GM12878 (cell line): ENCODE measurements at regions not wholly inside any gene's neighbourhood (a gene's known extent, or its start where the extent isn't known, plus 50 kb on each side); places are given as distances from the start of the nearest gene placed in this dataset.

Source experiments
- ATAC-seq: fragments of 200-7000 bp; cut with Tn5 transposase; 3 replicates; pipeline ENCODE4 v1.9.1; 2020; ENCODE audit warnings: mild to moderate bottlenecking, moderate library complexity
- BruUV-seq: library from RNA; stranded (reverse); fragments of 400-500 nt; replicated peaks from 2 replicates; lab custom pipeline; 2021; lab: Mats Ljungman, UMichigan
- CTCF ChIA-PET: fragments of 300-600 bp; sonication (Branson Sonifier 250); formaldehyde crosslinking; extraction: SDS; loops from one replicate; lab custom pipeline; 2021; ENCODE audit warnings: inconsistent platforms; lab: Yijun Ruan, JAX
- POLR2A ChIA-PET: fragments of 350-600 bp; formaldehyde crosslinking; extraction: SDS; loops from one replicate; lab custom pipeline; 2021; ENCODE audit warnings: inconsistent platforms; lab: Charles Lee
- RAD21 ChIA-PET: fragments of 300-600 bp; sonication (Branson Sonifier 250); formaldehyde crosslinking; loops from one replicate; lab custom pipeline; 2023; ENCODE audit warnings: antibody characterized with exemption; ENCODE audit not compliant: unreplicated experiment; lab: Charles Lee
- SMC1A ChIA-PET: fragments of 300-600 bp; sonication (Branson Sonifier 250); formaldehyde crosslinking; loops from one replicate; lab custom pipeline; 2023; ENCODE audit not compliant: unreplicated experiment, uncharacterized antibody; lab: Charles Lee
- DNase-seq: peaks from one replicate; pipeline ENCODE4 v3.0.0-alpha.2; 2011; ENCODE audit warnings: low read depth, low spot score
- FAIRE-seq: peaks from 3 replicates; lab custom pipeline; 2011; peaks lifted over from hg19 to GRCh38; lab: Jason Lieb, UNC
- H2AFZ ChIP-seq: 2 replicates; pipeline ENCODE4 v1.6.0; 2011; ENCODE audit warnings: low read depth, low read length, control low read depth; ENCODE audit not compliant: control insufficient read depth
- H3K27ac ChIP-seq: 2 replicates; pipeline ENCODE4 v1.5.1; 2011; ENCODE audit warnings: control low read depth; ENCODE audit not compliant: control insufficient read depth, insufficient read depth
- H3K27me3 ChIP-seq, 2 experiments: replicated peaks in 1 of 2; 2 replicates each; pipeline versions ENCODE4 v1.6.0 to v1.6.1; 2011; ENCODE audit warnings: low read length in 1 of 2; ENCODE audit not compliant: control insufficient read depth in 2 of 2, insufficient read depth in 2 of 2
- H3K36me3 ChIP-seq, 2 experiments: 2 replicates each; pipeline ENCODE4 v1.5.1; 2011; ENCODE audit warnings: low read length in 1 of 2; ENCODE audit not compliant: control insufficient read depth in 2 of 2, insufficient read depth in 2 of 2
- H3K4me1 ChIP-seq: 2 replicates; pipeline ENCODE4 v1.6.1; 2011; ENCODE audit warnings: mild to moderate bottlenecking, low read length, moderate library complexity, mixed read lengths; ENCODE audit not compliant: control insufficient read depth, insufficient read depth
- H3K4me2 ChIP-seq: 2 replicates; pipeline ENCODE4 v1.6.0; 2011; ENCODE audit warnings: control low read depth; ENCODE audit not compliant: control insufficient read depth, insufficient read depth
- H3K4me3 ChIP-seq: fragments of 200-600 bp; sonication (generic); 2 replicates; pipeline ENCODE4 v1.5.1; 2016
- H3K79me2 ChIP-seq: 2 replicates; pipeline ENCODE4 v1.6.0; 2011; ENCODE audit warnings: low read length; ENCODE audit not compliant: control insufficient read depth, insufficient read depth
- H3K9ac ChIP-seq: 2 replicates; pipeline ENCODE4 v1.8.0; 2011; ENCODE audit warnings: low read length, control low read depth, mixed read lengths; ENCODE audit not compliant: control insufficient read depth, insufficient read depth
- H3K9me3 ChIP-seq: replicated peaks from 3 replicates; pipeline ENCODE4 v1.5.1; 2011; ENCODE audit warnings: mild to moderate bottlenecking, low read length; ENCODE audit not compliant: control insufficient read depth, insufficient read depth
- H4K20me1 ChIP-seq: 2 replicates; pipeline ENCODE4 v1.6.0; 2011; ENCODE audit not compliant: control insufficient read depth, insufficient read depth
- CHD4 ChIP-seq: fragments of 200-600 bp; sonication (generic); IDR thresholded peaks from 2 replicates; pipeline ENCODE4 v1.6.1; 2016; ENCODE audit warnings: mild to moderate bottlenecking
- CTCF ChIP-seq, 3 experiments: IDR thresholded peaks in 2 of 3; conservative IDR thresholded peaks in 1 of 3; 2 replicates each; pipeline ENCODE4 v1.5.1; 2011; ENCODE audit warnings: low read depth in 3 of 3, low read length in 3 of 3, mild to moderate bottlenecking in 3 of 3, control low read depth in 2 of 3, moderate library complexity in 2 of 3, inconsistent platforms in 1 of 3, mixed read lengths in 1 of 3; ENCODE audit not compliant: control insufficient read depth in 2 of 3, insufficient read depth in 1 of 3; ENCODE audit errors: extremely low read depth in 1 of 3
- STAT3 ChIP-seq: IDR thresholded peaks from 2 replicates; pipeline ENCODE4 v1.6.1; 2011; ENCODE audit warnings: low read depth, low read length, improper control_type of control experiment
- SUPT20H ChIP-seq: IDR thresholded peaks from 2 replicates; pipeline ENCODE4 v1.6.1; 2011; ENCODE audit warnings: low read depth, mild to moderate bottlenecking, low read length, moderate library complexity, borderline replicate concordance; ENCODE audit not compliant: control insufficient read depth
- YY1 ChIP-seq: IDR thresholded peaks from 2 replicates; pipeline ENCODE4 v1.6.1; 2011; ENCODE audit warnings: low read depth, mild to moderate bottlenecking, low read length
- WGBS: methylation state at CpG from one replicate; pipeline ENCODE4 v1.1.6; 2016; ENCODE audit warnings: low lambda C conversion rate; ENCODE audit not compliant: insufficient replicate concordance, insufficient coverage; ENCODE audit errors: missing lambda C conversion rate; 5-methylcytosine and 5-hydroxymethylcytosine counted together
- in situ Hi-C: fragments of 300-500 bp; cut with MboI; formaldehyde crosslinking; loops from 9 replicates; pipeline ENCODE4 v1.14.3; 2018; ENCODE audit warnings: mixed read lengths
- intact Hi-C: fragments of 100-400 bp; cut with micrococcal nuclease; formaldehyde crosslinking; loops from one replicate; pipeline ENCODE4 v1.14.2; 2022; ENCODE audit not compliant: unreplicated experiment
- TF ChIP-seq, protein P1 (sequence below): IDR thresholded peaks from 2 replicates; pipeline ENCODE4 v1.6.1; 2012; ENCODE audit warnings: low read depth, low read length, improper control_type of control experiment

- intact Hi-C loops = no loop called here
- no peak for ATAC-seq
- DNase-seq = no peak
Measured at GRCh38 chr3:164406281-164406680, 672.0 kb downstream of the SI start.

More at GRCh38 chr3:164406281-164406680, 672.0 kb downstream of the SI start:
- POLR2A ChIA-PET = no interaction called here
- in situ Hi-C loops = no loop called here
- H3K36me3 ChIP-seq = no peaks in the 10 kb centered on the region
- 17% methylated on average over 3 of the region's 3 CpGs for WGBS
- no peaks in the 10 kb centered on the region for H3K79me2 ChIP-seq
- H3K4me3 ChIP-seq = no peak overlapping the region
- no peaks in the 10 kb centered on the region for H3K27me3 ChIP-seq
- no peak overlapping the region for H3K4me2 ChIP-seq
- H2AFZ ChIP-seq = no peak overlapping the region
- SMC1A ChIA-PET = interaction anchor here (1.3 kb wide), 1 partner anchor 120 kb away, joined by 3 read pairs; no protein-coding TSS in a partner anchor
- CTCF ChIA-PET = no interaction called here
- H3K4me1 ChIP-seq = no peaks in the 10 kb centered on the region
- H4K20me1 ChIP-seq = no peaks in the 10 kb centered on the region
- FAIRE-seq = no peak
- RAD21 ChIA-PET = no interaction called here
- no peak overlapping the region for H3K9ac ChIP-seq
- H3K9me3 ChIP-seq = no peaks in the 10 kb centered on the region
- BruUV-seq = no TSS peak
- H3K27ac ChIP-seq = no peak overlapping the region
- TF ChIP-seq CHD4 (no peak), YY1 (no peak), CTCF (IDR thresholded peaks at IDR 0.05 in 2 of 3, conservative IDR thresholded peaks at IDR 0.05 in 1 of 3; ENCODE audit: control insufficient read depth in 2 of 3, extremely low read depth in 1 of 3, insufficient read depth in 1 of 3, low read depth in 3 of 3, low read length in 3 of 3) (no peak), STAT3 (no peak), SUPT20H (no peak)
- TF ChIP-seq, protein P1, sequence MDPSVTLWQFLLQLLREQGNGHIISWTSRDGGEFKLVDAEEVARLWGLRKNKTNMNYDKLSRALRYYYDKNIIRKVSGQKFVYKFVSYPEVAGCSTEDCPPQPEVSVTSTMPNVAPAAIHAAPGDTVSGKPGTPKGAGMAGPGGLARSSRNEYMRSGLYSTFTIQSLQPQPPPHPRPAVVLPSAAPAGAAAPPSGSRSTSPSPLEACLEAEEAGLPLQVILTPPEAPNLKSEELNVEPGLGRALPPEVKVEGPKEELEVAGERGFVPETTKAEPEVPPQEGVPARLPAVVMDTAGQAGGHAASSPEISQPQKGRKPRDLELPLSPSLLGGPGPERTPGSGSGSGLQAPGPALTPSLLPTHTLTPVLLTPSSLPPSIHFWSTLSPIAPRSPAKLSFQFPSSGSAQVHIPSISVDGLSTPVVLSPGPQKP = no peak
